HG03135 (cell line): ENCODE measurements at regions not wholly inside any gene's neighbourhood (a gene's known extent, or its start where the extent isn't known, plus 50 kb on each side); places are given as distances from the start of the nearest gene placed in this dataset.

Source experiments
- ATAC-seq: cut with Tn5 transposase; IDR thresholded peaks from one replicate; pipeline ENCODE4 v1.9.1; 2021; ENCODE audit warnings: mild to moderate bottlenecking, moderate library complexity; ENCODE audit not compliant: unreplicated experiment

DNA sequence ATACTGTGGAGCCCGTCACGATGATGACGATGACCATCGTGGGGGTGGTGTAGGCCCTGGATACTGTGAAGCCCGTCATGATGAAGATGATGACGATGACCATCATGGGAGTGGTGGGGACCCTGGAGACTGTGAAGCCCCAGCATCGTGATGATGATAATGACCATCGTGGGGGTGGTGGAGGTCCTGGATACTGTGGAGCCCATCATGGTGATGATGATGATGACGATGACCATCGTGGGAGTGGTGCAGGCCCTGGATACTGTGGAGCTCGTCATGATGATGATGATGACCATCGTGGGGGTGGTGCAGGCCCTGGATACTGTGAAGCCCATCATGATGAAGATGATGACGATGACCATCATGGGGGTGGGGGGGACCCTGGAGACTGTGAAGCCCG is 81.0 kb upstream of the SALL3 start:
- ATAC-seq, result no peak

DNA sequence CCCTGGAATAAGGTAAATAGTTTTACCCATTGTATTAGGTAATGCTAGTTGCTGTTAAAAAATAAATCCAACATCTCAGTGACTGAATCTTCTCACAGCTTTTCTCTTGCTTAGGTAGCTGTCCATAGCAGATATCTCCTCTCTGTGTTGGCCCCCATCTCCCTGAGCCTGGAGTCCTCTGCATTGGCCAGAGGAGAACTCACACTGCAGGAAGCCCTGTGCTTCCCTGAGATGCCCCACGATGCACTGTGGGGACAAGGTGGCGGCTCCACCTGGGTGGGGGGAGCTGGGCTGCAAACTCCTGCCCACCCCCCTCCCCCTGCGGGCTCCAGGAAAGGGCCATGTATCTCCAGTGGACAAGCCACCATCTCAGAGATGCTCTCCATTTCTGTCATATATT is 80.4 kb upstream of the SALL3 start:
- ATAC-seq, result no peak

DNA sequence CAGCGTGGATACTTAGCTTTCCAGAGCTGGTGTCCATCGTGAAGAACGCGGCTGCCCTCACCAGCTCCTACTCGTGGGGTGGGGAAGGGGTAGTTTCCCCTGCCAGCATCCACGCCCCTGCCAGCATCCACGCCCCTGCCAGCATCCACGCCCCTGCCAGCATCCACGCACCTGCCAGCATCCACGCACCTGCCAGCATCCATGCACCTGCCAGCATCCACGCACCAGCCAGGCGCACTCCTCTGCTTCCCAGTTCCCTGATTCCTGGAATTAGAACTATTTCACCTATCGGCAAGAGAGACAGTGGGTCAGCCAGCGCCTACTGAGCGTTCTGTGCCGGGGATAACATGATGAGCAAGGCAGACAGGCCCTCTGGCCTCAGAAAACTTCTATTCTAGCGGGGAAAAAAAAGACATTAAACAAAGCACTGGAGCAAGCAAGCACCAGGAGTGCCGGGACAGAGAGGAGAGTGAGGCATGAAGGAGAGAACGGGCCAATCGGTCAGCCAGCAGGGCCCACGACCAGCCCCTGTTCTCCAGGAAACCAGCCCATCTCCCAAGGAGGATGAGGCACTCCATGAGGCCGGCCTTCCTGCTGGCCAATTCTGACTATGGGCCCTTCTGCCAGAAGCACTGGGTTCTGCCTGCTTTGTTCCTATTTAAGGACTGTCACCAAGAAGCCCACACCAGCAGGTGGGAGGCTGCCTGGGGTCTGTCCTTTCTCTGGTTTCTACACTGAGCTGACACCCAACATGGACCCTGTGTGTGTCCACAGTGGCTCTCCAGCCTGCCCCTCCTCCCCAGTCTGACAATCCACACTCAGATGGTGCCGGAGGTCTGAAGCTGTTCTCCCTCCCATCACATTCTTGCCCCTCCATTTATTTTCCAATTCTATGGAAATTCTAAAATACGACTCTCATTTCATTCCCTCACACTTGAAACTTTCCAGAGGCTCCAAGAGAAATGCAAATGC is 78.4 kb upstream of the SALL3 start:
- ATAC-seq, result no peak

DNA sequence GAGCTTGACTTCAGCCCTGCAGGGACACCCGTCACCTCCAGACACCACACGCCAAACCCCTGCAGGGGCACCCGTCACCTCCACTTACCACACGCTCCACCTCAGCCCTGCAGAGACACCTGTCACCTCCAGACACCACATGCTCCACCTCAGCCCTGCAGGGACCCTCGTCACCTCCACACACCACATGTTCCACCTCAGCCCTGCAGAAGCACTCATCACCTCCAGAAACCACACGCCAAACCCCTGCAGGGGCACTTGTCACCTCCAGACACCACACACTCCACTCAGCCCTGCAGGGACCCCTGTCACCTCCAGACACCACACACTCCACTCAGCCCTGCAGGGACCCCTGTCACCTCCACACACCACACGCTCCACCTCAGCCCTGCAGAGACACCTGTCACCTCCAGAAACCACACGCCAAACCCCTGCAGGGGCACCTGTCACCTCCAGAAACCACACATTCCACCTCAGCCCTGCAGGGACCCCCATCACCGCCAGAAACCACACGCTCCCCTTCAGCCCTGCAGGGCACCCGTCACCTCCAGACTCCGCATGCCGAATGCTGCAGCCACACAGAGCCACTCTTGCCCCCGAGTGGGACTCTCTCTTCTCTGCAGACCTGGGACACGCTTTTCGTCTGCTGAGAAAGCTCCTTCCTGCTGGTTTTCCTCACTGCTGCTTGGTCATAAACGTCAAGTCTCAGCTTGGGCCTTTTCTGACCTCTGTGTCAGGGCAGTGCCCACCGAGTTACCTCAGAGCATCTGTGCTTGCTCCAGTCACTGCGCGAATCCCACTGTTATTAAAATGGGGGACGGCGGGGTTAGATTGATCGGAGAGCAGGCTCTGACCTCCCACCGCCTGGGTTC is 77.5 kb upstream of the SALL3 start:
- ATAC-seq, result no peak

DNA sequence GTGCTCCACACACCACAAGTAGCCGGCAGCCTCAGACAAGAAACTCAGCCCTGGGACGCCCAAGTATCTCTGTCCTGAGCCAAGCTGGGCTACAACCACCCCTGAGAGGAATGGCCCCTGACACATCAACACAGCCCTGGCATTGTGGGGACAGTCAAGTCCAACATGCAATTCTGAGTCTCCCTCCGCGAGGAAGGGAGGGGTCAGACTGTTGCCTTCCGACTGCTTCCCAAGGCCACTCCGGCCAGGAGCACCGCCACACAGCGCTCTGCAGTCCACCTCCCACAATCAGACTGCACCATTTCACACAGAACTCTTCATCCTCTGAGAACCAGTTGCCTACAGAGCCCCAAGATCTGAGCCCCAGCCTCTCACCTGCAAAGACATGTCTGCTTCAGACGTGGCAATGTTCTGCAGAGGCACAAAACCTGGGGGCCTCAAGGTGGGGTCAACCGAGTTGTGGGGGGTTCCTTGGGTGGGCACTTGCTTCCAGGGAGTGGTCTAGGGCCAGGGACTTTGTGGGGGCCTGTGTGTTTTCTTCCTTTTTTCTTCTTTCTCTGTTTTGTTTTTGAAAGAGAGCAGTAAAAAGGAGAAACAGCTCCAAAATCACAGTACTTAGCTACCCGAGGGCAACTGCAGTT is 76.7 kb upstream of the SALL3 start:
- ATAC-seq, result no peak

DNA sequence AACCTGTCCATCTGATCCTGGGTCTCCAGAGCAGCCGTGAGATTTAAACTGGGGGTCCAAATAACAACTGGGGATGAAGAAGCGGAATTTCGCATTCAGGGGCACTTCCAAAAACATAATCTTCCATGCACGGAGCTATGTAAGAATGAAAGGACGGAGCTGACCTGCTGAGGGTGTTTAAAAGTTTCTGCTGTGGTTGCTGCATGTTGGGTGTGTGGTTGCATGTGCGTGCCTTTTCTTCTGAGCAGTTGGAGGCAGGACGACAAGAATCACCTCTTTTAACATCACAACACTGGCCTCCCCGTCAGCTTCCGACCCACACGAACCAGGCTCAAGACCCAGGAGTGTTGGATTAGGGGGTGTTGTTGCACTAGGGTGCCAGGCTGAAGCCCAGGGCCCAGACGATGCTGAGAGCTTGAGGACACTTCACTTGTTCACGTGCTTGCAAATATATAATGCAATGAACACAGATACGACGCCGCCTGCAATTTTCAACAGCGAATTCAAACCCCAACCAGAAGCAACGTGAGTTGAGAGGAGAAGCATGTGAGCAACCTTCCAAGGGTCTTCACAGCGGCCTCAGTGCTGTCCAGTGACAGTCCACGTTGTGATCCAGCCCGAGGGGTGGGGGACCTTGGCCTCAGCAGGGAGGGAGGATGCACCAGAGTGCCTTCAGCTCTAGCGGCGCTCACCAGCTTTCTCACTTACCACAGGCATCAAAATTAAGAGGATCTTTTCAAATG is 76.0 kb upstream of the SALL3 start:
- no peak for ATAC-seq

DNA sequence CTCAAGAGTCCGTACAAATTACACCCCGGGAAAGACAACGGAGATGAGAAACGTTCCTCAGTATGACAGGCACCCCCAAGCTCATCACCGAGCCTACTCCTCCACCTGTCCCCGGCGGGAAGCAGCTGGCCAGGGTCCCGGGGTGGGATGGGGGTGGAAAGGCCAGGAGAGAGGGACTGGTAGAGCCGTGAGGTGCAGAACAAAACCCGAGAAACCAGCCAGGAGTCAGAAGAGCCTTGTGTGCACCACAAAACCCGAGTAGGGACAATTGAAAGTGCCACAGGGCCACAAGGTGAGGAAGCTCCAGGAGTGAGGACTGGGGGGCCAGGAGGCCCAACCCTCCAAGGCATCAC is 75.5 kb upstream of the SALL3 start:
- no peak for ATAC-seq

DNA sequence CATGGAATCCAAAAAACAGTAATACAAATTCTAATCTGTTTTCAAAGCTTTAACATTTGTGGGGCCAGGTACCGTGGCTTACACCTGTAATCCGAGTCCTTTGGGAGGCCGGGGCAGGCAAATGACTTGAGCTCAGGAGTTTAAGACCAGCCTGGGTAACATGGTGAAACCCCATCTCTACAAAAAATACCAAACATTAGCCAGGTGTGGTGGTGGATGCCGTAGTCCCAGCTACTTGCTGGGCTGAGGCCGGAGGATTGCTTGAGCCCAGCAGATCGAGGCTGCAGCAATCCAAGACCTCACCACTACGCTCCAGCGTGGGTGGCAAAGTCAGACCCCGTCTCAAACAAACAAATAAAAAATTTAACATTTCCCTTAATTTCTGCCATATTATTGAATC is 74.3 kb upstream of the SALL3 start:
- ATAC-seq, result no peak

DNA sequence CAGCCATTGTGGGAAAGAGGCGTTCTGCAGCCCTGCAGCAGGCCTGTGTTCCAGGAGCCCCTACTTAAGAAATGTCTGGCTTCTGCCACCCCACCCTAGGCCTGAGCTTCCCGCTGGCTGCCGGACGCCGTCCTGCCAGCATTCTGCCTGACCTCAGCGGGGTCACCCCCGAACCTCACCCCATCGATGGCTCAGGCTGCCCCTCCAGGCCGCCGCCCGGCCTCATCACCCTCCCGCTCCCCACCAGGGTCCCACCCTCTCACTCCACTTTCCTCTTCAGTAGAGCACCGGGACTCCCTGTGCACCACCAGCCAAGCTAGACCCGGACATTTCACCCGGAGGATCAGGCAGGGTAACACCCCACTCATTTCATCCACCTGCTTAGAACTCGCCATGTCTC is 73.6 kb upstream of the SALL3 start:
- ATAC-seq, result no peak

DNA sequence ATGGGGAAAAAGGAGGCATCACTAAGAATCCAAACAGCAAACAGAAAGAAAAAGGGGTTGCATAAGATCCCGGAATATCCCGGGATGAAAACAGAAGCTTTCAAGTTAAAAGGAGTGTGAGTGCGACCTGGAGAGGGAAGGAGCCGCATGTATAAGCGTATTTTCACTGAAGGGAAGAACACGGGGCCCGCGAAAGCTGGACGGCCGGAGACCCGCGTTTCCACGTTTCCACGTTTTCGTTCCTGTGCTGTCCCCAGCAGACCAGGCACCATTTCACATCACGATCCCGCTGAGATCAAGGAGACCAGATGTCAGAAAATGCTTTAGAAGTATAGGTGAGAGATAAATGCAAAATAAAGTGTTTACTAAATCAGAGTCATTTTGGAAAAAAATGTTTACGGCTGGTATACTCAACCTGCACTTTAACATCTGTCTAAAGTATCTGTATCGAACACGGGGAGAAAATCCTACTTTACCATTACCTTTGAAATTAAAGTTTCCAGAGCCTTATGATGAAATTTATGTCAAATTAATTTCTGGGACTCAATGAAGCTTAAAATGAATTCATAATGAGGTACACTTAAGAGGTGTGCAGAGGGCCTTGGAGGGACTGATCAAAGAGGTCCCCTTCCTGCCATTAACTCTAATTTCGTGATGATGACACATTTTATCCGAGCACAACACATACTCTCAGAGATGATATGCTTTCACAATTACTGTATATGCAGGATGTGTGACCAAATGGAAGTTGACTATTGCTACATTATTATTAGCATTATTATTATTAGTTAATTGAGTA is 71.0 kb upstream of the SALL3 start:
- ATAC-seq, result no peak

DNA sequence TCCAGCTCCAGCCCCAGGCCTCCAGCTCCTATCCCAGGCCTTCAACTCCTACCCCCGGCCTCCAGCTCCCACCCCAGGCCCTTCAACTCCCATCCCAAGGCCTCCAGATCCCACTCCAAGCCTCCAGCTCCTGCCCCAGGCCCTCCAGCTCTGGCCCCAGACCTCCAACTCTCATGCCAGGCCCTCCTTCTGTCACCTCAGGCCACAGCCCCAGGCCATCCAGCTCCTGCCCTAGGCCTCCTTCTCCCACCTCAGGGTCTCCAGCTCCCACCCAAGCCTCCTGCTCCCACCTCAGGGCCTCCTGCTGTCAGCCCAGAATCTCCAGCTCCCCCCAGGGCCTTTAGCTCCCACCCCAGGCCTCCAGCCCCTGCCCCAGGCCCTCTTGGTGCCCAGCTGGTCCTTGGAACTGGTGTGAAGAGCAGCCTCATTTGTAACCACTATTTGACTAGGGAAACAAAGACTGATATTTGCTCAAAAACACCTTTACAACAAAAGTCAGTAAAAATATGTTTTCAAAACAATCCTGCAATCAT is 67.8 kb upstream of the SALL3 start:
- ATAC-seq, result no peak

DNA sequence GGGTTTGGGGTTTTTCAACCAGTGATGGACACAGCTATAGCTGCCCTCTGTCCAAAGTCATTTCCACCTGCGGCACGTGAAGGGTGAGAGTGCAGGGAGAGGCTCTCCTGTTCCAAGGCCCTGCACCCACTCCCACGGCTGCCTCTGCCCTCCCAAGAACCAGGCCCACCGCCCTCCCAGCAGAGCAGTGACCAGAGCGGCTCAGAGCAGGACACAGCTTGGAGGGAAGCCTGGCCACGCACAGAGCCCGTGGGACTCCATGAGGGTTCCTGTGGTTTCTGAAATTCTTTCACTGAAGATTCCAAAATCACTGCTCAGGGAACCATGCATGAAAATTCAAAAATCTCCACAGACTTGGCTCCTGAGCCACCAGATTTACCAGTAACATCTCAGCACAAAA is 67.3 kb upstream of the SALL3 start:
- no peak for ATAC-seq

DNA sequence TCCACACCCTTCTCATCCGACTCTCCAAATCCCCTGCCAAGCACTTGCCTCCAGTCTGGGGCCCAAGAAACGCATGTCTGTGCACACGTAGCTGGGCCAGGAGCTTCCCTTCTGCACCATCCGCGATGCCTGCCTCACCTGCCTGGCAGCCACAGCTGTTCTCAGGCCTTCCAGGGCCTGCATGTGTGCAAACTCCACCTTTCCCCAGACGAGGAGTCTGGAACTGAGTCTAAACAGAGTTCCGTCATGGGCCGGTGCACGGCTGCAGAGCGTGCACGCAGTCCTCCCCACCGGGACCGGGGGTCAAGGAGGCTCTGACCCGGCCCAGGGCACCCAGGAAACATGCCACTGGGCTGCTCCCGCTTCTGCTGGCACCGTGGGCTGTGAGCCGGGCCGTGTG is 66.8 kb upstream of the SALL3 start:
- ATAC-seq, result no peak

DNA sequence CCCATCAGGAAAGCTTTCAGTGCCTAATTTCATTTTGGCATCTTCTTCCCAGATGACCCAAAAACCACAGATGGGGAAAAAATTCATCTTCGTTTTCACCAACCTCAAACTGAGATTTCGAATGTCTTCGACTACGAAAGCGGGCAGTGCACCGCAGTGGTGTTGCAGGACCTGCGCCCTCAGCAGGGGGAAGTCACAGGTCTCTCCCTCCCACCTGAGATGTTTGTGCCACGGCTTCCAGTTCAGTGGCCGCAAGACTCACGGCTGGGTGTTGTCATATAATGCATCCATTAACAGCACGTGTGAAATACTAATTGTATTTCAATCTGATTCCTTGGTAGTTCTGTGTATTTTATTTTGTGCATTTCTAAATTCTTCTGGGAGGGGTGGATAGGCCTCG is 66.2 kb upstream of the SALL3 start:
- ATAC-seq, result no peak

DNA sequence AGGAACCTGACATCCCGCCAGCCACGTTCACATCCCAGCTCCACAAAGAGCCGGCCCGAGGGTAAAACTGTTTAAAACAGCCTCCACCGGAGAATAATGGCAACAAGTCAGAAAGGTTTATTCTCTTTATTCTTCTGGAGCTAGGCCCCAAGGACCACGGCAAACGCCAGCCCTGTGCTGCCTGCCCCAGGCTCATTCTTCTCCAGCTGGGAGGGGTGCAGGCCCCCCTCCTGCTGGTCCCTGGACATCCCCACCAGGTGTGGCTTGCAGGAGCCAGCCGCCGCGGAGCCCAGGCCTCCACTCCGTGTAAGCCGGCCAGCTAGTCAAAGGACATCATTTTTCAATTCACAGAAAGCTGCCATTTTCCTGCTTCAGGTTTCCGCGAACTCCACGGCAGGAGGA is 65.8 kb upstream of the SALL3 start:
- ATAC-seq, result no peak

DNA sequence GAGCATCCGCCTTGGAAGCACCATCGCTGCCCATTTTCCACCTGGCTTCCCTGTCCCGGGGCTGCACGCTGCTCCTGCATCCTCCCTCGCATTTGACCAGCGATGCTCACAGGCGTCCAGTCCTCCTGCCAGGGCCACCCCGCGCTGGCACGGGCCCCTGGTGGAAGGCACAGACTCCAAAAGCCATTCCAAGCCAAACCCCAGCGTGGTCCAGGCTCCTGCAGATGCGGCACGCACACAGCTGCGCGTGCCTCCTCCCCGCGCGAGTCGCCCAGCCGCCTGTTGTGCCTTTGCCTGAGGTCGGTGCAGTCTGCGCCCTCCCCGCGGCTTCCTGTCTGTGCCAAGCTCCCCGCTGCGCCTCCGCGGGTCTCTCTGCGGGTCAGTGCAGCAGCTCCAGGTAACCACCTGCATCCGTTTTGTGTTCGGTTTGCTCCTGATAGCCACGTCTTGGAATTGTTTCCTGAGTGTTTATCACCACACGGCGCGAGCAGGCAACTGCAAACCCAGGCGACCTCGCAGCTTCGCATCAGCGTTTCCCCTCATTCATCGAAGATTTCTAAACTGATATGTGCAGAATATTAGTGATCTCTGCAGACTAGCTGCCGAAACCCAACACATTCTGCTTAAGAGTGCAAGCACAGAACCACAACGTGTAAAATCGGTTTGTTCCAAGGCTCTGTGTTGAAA is 65.2 kb upstream of the SALL3 start:
- no peak for ATAC-seq

DNA sequence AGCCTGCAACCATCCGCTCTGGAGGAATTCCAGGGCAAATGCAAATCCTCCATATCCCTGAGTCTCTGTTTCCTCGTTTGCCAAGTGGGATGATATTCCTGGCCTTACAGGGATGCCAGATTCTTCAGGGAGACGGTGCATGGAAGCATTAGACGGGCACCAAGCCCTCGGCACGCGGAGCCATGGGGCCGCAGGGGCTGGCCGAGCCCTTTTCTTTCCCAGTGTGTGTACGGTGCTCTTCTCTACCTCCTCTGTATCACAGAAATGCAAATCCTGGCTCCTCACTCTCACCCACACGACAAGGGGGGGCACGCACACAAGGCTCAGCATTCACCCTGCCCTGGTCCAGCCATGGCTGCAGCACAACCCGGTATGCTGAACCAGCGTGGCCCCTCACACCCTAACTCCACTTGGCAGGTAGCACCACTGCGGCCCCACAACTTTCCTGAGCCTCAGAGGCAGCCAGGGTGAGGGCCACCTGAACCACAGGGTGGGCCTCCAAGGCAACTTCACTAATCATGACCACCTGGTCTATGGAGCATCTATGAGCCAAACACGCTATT is 64.1 kb upstream of the SALL3 start:
- ATAC-seq, result no peak

DNA sequence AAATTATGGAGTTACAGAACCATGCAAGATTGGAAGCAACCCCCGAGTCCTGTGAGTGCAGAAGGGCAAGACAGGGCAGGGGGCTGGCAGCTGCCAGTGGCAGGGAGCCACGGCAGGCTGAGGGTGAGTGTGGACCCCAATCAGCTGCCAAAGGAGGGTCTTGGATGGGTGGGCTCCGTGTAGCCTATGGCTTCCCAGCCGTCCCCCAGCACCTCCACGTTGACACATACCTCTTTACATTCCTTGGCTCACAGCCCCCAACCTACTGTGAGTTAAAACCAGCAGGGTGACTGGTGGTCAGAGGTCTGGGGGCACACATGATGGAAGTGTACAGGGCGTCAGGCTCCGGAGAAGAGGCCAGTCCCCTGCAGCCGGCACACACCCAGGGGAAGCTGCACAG is 60.9 kb upstream of the SALL3 start:
- no peak for ATAC-seq

DNA sequence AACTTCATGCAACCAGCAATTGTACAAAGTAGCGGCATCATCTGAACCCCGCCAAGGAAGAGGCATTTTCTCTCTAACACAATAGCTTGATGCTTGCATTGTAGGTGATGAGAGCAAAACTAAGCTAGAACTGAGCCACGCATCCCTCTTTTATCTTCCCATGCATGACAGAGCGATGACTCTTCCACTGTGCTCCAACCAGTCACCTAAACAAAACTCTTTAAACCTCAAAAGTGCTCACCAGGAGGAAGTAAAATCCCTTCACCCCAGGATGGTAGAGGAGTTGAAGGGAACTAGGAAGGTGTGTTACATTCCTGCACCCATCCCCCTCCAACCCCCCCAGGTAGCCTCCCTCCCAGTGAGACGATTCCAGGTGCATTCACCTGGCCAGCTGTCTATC is 59.7 kb upstream of the SALL3 start:
- ATAC-seq, result no peak
